Hippocampal formation (tissue), 2 donors: ENCODE measurements at regions not wholly inside any gene's neighbourhood (a gene's known extent, or its start where the extent isn't known, plus 50 kb on each side); places are given as distances from the start of the nearest gene placed in this dataset.

Source experiments
- DNase-seq, 2 donors: peaks; one replicate each; lab custom pipeline; 2025; lab: John Stamatoyannopoulos, UW

DNA sequence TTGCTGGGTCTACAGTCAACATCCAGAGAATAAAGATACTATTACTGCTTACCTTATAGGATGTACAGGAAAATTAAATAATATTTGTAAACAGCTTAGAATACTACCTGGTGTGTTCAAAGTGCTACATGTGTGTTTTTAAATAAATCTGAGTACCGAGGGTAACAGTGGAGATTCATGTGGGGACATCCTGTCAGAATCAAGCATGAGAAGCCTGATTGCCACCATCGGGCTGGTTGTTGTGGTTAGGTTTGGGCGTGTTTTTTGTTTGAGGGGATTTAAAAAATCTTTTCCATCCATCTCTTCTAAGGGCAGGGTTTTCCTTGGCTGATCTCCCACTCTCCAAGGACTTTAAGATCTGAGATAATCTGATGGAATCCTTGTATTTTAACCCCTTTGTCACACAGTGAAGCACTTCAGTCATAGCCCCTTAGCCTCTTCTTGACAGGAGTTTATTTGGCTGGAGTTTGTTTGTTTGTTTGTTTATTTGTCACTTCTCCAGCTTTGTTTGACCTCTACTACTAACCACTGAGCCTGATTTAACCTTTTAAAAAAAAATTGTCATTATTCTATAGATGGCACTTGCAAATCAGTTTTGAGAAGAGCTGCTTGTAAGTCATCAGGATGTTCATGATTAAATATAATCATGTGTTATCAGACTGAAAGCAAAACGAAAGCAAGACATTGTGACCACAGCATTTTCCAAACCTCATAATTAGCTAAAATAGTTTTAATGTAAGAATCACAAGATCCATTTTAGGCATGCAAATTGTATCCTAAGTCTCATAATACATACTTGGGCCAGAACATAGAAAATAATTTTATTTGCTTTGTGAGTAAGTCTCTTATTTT lies 72.8 kb upstream of the RARB start:
- DNase-seq = no peak

GRCh38 chr3:25355998-25356397 lies 72.1 kb upstream of the RARB start:
- DNase-seq = no peak

DNA sequence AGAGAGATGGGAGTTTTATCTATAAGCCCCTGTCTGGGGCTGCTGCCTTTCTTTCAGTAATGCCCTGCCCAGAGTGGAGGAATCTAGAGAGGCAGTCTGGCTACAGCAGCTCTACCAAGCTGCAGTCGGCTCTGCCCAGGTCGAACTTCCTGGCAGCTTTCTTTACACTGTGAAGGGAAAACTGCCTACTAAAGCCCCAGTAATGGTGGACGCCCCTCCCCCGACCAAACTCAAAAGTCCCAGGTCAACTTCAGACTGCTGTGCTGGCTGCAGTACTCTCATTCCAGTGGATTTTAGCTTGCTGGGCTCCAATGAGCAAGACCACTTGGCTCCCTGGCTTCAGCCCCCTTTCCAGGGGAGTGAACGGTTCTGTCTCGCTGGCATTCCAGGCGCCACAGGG lies 65.9 kb upstream of the RARB start:
- DNase-seq = no peak

DNA sequence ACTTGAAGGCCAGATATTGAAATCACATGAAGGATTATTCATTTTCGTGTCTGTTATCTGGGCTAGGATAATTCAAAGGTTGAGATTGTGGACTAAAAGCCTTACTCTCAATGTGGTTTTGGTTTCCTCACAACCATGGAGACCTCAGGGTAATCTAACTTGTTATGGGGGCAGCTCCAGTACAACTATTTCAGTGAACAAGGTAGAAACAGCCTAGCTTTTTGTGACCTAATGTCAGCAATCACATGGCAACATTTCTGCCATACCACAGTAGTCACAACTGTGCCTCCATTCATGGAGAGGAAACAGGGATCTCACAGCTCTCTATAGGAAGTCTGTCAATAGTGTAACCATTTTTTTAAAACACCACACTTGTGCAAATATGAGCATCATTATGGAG lies 62.4 kb upstream of the RARB start:
- DNase-seq = no peak

- no peak for DNase-seq
These were observed 61.0 kb upstream of the RARB start for GRCh38 chr3:25367025-25367424.

- no peak for DNase-seq
These were observed 55.9 kb upstream of the RARB start for GRCh38 chr3:25372167-25372566.

GRCh38 chr3:25376340-25376739 lies 51.7 kb upstream of the RARB start:
- DNase-seq = no peak

GRCh38 chr3:25377042-25377441 lies 51.0 kb upstream of the RARB start:
- no peak for DNase-seq
